PC-9 (cell line): ENCODE measurements at regions not wholly inside any gene's neighbourhood (a gene's known extent, or its start where the extent isn't known, plus 50 kb on each side); places are given as distances from the start of the nearest gene placed in this dataset.
A peak's percentile ranks its signal among the peaks of the same experiment; 100 is the strongest.

Experiments
- BruUV-seq: library from RNA; stranded (reverse); fragments of 400-500 nt; replicated peaks from 2 replicates; lab custom pipeline; 2021; lab: Mats Ljungman, UMichigan
- CTCF ChIA-PET: fragments of 300-600 bp; sonication (Branson Sonifier 250); formaldehyde crosslinking; loops from one replicate; lab custom pipeline; 2022; ENCODE audit warnings: antibody characterized with exemption; lab: Charles Lee
- POLR2A ChIA-PET: fragments of 300-600 bp; sonication (Branson Sonifier 250); formaldehyde crosslinking; loops from one replicate; lab custom pipeline; 2022; ENCODE audit warnings: antibody characterized with exemption; ENCODE audit not compliant: unreplicated experiment; lab: Charles Lee
- DNase-seq, 2 experiments: peaks; one replicate each; pipeline versions ENCODE4 v3.0.0 to v3.0.0-alpha.2; 2015 to 2022; ENCODE audit warnings: mixed read lengths in 1 of 2
- H2AFZ ChIP-seq: fragments of 200-600 bp; sonication (generic); 2 replicates; pipeline ENCODE4 v1.8.1; 2017; ENCODE audit warnings: antibody characterized with exemption
- H3F3A ChIP-seq: fragments of 200-600 bp; sonication (generic); 2 replicates; pipeline ENCODE4 v1.8.1; 2017; ENCODE audit warnings: antibody characterized with exemption, mild to moderate bottlenecking, low read depth; ENCODE audit not compliant: insufficient read depth
- H3K27ac ChIP-seq: fragments of 200-600 bp; sonication (generic); 2 replicates; pipeline ENCODE4 v1.6.1; 2016; ENCODE audit warnings: mixed run types
- H3K27me3 ChIP-seq: fragments of 200-600 bp; sonication (generic); 2 replicates; pipeline ENCODE4 v1.6.1; 2016; ENCODE audit warnings: low read depth, mixed run types; ENCODE audit not compliant: insufficient read depth
- H3K36me3 ChIP-seq: fragments of 200-600 bp; sonication (generic); 2 replicates; pipeline ENCODE4 v1.6.1; 2016; ENCODE audit warnings: low read depth, mixed run types
- H3K4me1 ChIP-seq: fragments of 200-600 bp; sonication (generic); replicated peaks from 2 replicates; pipeline ENCODE4 v1.6.1; 2016; ENCODE audit warnings: mixed run types; ENCODE audit not compliant: insufficient read depth
- H3K4me2 ChIP-seq: fragments of 200-600 bp; sonication (generic); 2 replicates; pipeline ENCODE4 v1.6.1; 2017; ENCODE audit warnings: mixed run types
- H3K4me3 ChIP-seq: fragments of 200-600 bp; sonication (generic); 2 replicates; pipeline ENCODE4 v1.6.1; 2016; ENCODE audit warnings: mixed run types
- H3K79me2 ChIP-seq: fragments of 200-600 bp; sonication (generic); 2 replicates; pipeline ENCODE4 v1.6.1; 2017; ENCODE audit warnings: low read depth, mixed run types
- H3K9me2 ChIP-seq: fragments of 200-600 bp; sonication (generic); 2 replicates; pipeline ENCODE4 v1.8.1; 2017; ENCODE audit warnings: mild to moderate bottlenecking; ENCODE audit not compliant: insufficient read depth
- H3K9me3 ChIP-seq: fragments of 200-600 bp; sonication (generic); 2 replicates; pipeline ENCODE4 v1.8.1; 2016; ENCODE audit warnings: low read depth; ENCODE audit not compliant: insufficient read depth
- H4K20me1 ChIP-seq: fragments of 200-600 bp; sonication (generic); 2 replicates; pipeline ENCODE4 v1.8.1; 2017; ENCODE audit not compliant: insufficient read depth
- CTCF ChIP-seq: fragments of 200-600 bp; sonication (generic); conservative IDR thresholded peaks from 2 replicates; pipeline ENCODE4 v1.6.1; 2017; ENCODE audit warnings: mixed run types, antibody characterized with exemption, mild to moderate bottlenecking, moderate library complexity
- EZH2 ChIP-seq: fragments of 200-600 bp; sonication (generic); IDR thresholded peaks from 2 replicates; pipeline ENCODE4 v1.8.0; 2017; ENCODE audit warnings: antibody characterized with exemption, low read depth
- intact Hi-C: fragments of 100-400 bp; cut with micrococcal nuclease; formaldehyde crosslinking; loops from one replicate; pipeline ENCODE4 v1.10.0; 2022; ENCODE audit not compliant: unreplicated experiment

GRCh38 chr2:220678943-220679342 lies 893.2 kb downstream of the EPHA4 start:
- no peaks in the 10 kb centered on the region for H3K27me3 ChIP-seq
- CTCF ChIA-PET, result no interaction called here
- peaks cover 6% of the 10 kb centered on the region for H3F3A ChIP-seq
- no peaks in the 10 kb centered on the region for H3K9me3 ChIP-seq
- no peak overlapping the region for H3K4me2 ChIP-seq
- POLR2A ChIA-PET, result no interaction called here
- no peak overlapping the region for H3K4me3 ChIP-seq
- no peak overlapping the region for H2AFZ ChIP-seq
- no peaks in the 10 kb centered on the region for H3K36me3 ChIP-seq
- H4K20me1 ChIP-seq, result no peaks in the 10 kb centered on the region
- TF ChIP-seq CTCF, result no peak
- H3K27ac ChIP-seq, result no peak overlapping the region
- DNase-seq, result no peak
- H3K79me2 ChIP-seq, result no peaks in the 10 kb centered on the region
- BruUV-seq, result no TSS peak
- intact Hi-C loops, result no loop called here
- H3K4me1 ChIP-seq, result peaks cover 11% of the 10 kb centered on the region; the same call in 1 of the 2 replicates
- H3K9me2 ChIP-seq, result no peaks in the 10 kb centered on the region

GRCh38 chr2:220682616-220683015 lies 889.5 kb downstream of the EPHA4 start:
- intact Hi-C loops, result loop anchor here (10.0 kb wide), 1 partner anchor 212 kb away; no protein-coding TSS in a partner anchor
- Histone ChIP-seq H3K9me2 (no peaks in the 10 kb centered on the region), H3K4me3 (no peak overlapping the region), H4K20me1 (no peaks in the 10 kb centered on the region), H2AFZ (no peak overlapping the region), H3K27me3 (no peaks in the 10 kb centered on the region), H3K4me1 (peaks cover 11% of the 10 kb centered on the region; the same call in 1 of the 2 replicates), H3K36me3 (no peaks in the 10 kb centered on the region), H3K4me2 (no peak overlapping the region), H3F3A (peaks cover 6% of the 10 kb centered on the region), H3K79me2 (no peaks in the 10 kb centered on the region), H3K9me3 (no peaks in the 10 kb centered on the region), H3K27ac (no peak overlapping the region)
- POLR2A ChIA-PET, result interaction anchor here (0.6 to 1.0 kb wide), 2 partner anchors 63 to 1298 kb away, joined by 3 read pairs; no protein-coding TSS in a partner anchor
- CTCF ChIA-PET, result no interaction called here
- no TSS peak for BruUV-seq
- peak in 1 of 2 experiments; percentile 79 for DNase-seq
- TF ChIP-seq CTCF (no peak), EZH2 (no peak)

GRCh38 chr2:220684099-220684498 lies 888.0 kb downstream of the EPHA4 start:
- H3K9me3 ChIP-seq, result no peaks in the 10 kb centered on the region
- no peak overlapping the region for H3K4me3 ChIP-seq
- no peaks in the 10 kb centered on the region for H3K9me2 ChIP-seq
- peaks cover 6% of the 10 kb centered on the region for H3F3A ChIP-seq
- no peaks in the 10 kb centered on the region for H4K20me1 ChIP-seq
- no peaks in the 10 kb centered on the region for H3K36me3 ChIP-seq
- peaks cover 11% of the 10 kb centered on the region; the same call in 1 of the 2 replicates for H3K4me1 ChIP-seq
- CTCF ChIA-PET, result no interaction called here
- H3K27me3 ChIP-seq, result no peaks in the 10 kb centered on the region
- TF ChIP-seq CTCF, result no peak
- no peak for TF ChIP-seq EZH2
- intact Hi-C loops, result loop anchor here (10.0 kb wide), 1 partner anchor 211 kb away; no protein-coding TSS in a partner anchor
- H2AFZ ChIP-seq, result no peak overlapping the region
- no TSS peak for BruUV-seq
- no peak overlapping the region for H3K4me2 ChIP-seq
- H3K27ac ChIP-seq, result no peak overlapping the region
- H3K79me2 ChIP-seq, result no peaks in the 10 kb centered on the region
- DNase-seq, result no peak
- POLR2A ChIA-PET, result no interaction called here
